Stomach (tissue), 8 donors: ENCODE measurements at regions not wholly inside any gene's neighbourhood (a gene's known extent, or its start where the extent isn't known, plus 50 kb on each side); places are given as distances from the start of the nearest gene placed in this dataset.
"Not testable (repeated sequence)": the region's sequence is repeated elsewhere in the genome, so short reads cannot be mapped to it uniquely, and the experiment has no call there.

ENCODE experiments used
- DNase-seq, 2 donors: peaks; one replicate each; pipeline versions ENCODE4 v3.0.0 to v3.0.0-alpha.2; 2013 to 2019
- H3K27ac ChIP-seq, 5 donors: fragments of 200-600 bp in 4 of 5; sonication (generic) in 4 of 5; one replicate each; pipeline ENCODE4 v1.5.1; 2013 to 2019; ENCODE audit warnings: mild to moderate bottlenecking in 1 of 5, moderate library complexity in 1 of 5
- H3K27me3 ChIP-seq, 3 donors: fragments of 200-600 bp; sonication (generic); one replicate each; pipeline ENCODE4 v1.5.1; 2017 to 2019; ENCODE audit warnings: mixed run types in 1 of 3
- H3K36me3 ChIP-seq, 4 donors: fragments of 200-600 bp; sonication (generic); 1 replicate in 3 of 4; 2 replicates in 1 of 4; pipeline ENCODE4 v1.5.1; 2016 to 2019
- H3K4me1 ChIP-seq, 4 donors: fragments of 200-600 bp; sonication (generic); one replicate each; pipeline ENCODE4 v1.5.1; 2016 to 2019
- H3K4me3 ChIP-seq, 4 donors: fragments of 200-600 bp; sonication (generic) in 3 of 4; one replicate each; pipeline ENCODE4 v1.5.1; 2016 to 2019; ENCODE audit warnings: mild to moderate bottlenecking in 1 of 4
- H3K9me3 ChIP-seq, 4 donors: fragments of 200-600 bp; sonication (generic); one replicate each; pipeline ENCODE4 v1.5.1; 2016 to 2019
- EP300 ChIP-seq: sonication (generic); formaldehyde crosslinking; IDR thresholded peaks from one replicate; pipeline ENCODE4 v1.6.1; 2017; ENCODE audit warnings: antibody characterized with exemption
- POLR2A ChIP-seq, 4 donors: fragments of 450-650 bp; IDR thresholded peaks; one replicate each; pipeline ENCODE4 v1.6.1; 2016; ENCODE audit warnings: antibody characterized with exemption in 4 of 4, control low read depth in 2 of 4, mild to moderate bottlenecking in 1 of 4, moderate library complexity in 1 of 4
- POLR2AphosphoS5 ChIP-seq, 3 donors: sonication (generic); formaldehyde crosslinking; IDR thresholded peaks; one replicate each; pipeline ENCODE4 v1.6.1; 2016; ENCODE audit warnings: antibody characterized with exemption in 3 of 3
- WGBS, 5 donors: extraction: QIAGEN DNeasy Blood & Tissue Kit in 3 of 5; methylation state at CpG; one replicate each; pipeline versions ENCODE4 v1.1.5 to v1.1.7; 2013 to 2018; 5-methylcytosine and 5-hydroxymethylcytosine counted together
- intact Hi-C: fragments of 100-400 bp; cut with DNase I; formaldehyde crosslinking; loops from one replicate; pipeline ENCODE4 v1.15.1; 2023; ENCODE audit warnings: low total_unique reads
- TF ChIP-seq, protein P1 (sequence below), 7 experiments: fragments of 450-650 bp in 4 of 7; fragments of 200-600 bp in 3 of 7; sonication (generic) in 3 of 7; IDR thresholded peaks; one replicate each; pipeline ENCODE4 v1.5.1; 2016 to 2019; ENCODE audit warnings: antibody characterized with exemption in 7 of 7, control low read depth in 2 of 7, mild to moderate bottlenecking in 1 of 7
- donor health status: healthy with polysubstance abuse.
- donor health status: Bipolar disorder and iron deficiency.
- donor health status: healthy.

- Histone ChIP-seq H3K36me3 (no peaks in the 10 kb centered on the region), H3K4me3 (no peak overlapping the region), H3K27ac (no peak overlapping the region), H3K27me3 (no peaks in the 10 kb centered on the region), H3K9me3 (no peaks in the 10 kb centered on the region), H3K4me1 (no peaks in the 10 kb centered on the region)
- intact Hi-C loops = no loop called here
- DNase-seq = no peak
- TF ChIP-seq POLR2AphosphoS5 (IDR thresholded peaks at IDR 0.05) (no peak), EP300 (no peak), POLR2A (IDR thresholded peaks at IDR 0.05) (no peak)
- TF ChIP-seq, protein P1, sequence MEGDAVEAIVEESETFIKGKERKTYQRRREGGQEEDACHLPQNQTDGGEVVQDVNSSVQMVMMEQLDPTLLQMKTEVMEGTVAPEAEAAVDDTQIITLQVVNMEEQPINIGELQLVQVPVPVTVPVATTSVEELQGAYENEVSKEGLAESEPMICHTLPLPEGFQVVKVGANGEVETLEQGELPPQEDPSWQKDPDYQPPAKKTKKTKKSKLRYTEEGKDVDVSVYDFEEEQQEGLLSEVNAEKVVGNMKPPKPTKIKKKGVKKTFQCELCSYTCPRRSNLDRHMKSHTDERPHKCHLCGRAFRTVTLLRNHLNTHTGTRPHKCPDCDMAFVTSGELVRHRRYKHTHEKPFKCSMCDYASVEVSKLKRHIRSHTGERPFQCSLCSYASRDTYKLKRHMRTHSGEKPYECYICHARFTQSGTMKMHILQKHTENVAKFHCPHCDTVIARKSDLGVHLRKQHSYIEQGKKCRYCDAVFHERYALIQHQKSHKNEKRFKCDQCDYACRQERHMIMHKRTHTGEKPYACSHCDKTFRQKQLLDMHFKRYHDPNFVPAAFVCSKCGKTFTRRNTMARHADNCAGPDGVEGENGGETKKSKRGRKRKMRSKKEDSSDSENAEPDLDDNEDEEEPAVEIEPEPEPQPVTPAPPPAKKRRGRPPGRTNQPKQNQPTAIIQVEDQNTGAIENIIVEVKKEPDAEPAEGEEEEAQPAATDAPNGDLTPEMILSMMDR (IDR thresholded peaks at IDR 0.05) = no peak
- 73 to 83% (median 80%) methylated on average over 3 of the region's 3 CpGs for WGBS, 5 donors
Measured at GRCh38 chr1:176323472-176323871, 116.4 kb upstream of the COP1 start.

DNA sequence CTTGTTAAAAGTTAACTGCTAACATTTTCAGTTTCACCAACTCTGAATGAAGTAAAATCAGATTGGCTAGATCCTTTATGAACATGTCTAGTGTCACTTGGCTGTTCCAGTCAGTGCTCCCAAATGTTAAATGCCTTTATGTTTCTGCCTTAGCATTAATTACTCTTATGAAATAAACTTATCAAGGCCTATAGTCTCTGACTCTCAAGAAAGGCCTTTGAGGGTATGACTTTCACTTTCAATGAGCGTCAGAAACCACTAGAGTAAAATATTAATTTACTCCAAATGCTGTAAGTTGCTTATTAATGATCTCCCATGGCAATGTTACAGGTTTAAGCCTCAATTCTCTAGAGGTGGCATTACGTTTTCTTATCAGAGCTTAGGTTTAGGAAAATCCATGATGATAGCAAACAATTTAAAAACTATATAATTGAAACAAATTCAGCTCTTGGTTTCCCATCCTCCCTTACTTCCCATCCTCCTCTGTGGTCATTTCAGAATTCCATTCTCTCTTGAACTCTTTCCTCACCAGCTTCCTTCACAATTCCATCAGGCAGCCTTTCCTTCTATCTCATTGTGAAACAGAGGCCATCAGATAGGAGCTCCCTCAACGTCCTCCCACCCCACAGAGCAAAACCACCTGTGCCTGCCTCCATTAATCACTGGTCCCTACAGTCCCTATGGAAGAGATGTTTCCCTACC lies 108.6 kb upstream of the COP1 start:
- H3K9me3 ChIP-seq = peaks cover 5 to 15% (median 9%) of the 10 kb centered on the region in 4 donors
- intact Hi-C loops = no loop called here
- H3K4me3 ChIP-seq = no peak overlapping the region
- no peak for DNase-seq
- no peaks in the 10 kb centered on the region for H3K27me3 ChIP-seq
- WGBS, 5 donors = 41 to 48% (median 43%) methylated on average over 3 of the region's 3 CpGs
- H3K4me1 ChIP-seq = no peaks in the 10 kb centered on the region
- H3K27ac ChIP-seq = no peak overlapping the region
- TF ChIP-seq POLR2A (IDR thresholded peaks at IDR 0.05) (no peak), EP300 (no peak), POLR2AphosphoS5 (IDR thresholded peaks at IDR 0.05) (no peak)
- TF ChIP-seq, protein P1 (IDR thresholded peaks at IDR 0.05) = no peak
- no peaks in the 10 kb centered on the region for H3K36me3 ChIP-seq

- intact Hi-C loops, H3K4me3 ChIP-seq, H3K27me3 ChIP-seq, DNase-seq, H3K4me1 ChIP-seq, H3K27ac ChIP-seq, H3K36me3 ChIP-seq: not testable (repeated sequence)
- WGBS, 5 donors = 89 to 95% (median 91%) methylated on average over 6 of the region's 6 CpGs
- H3K9me3 ChIP-seq = peaks cover 0 to 48% (median 24%) of the 10 kb centered on the region in 4 donors
Measured at GRCh38 chr1:176296602-176297001, 89.5 kb upstream of the COP1 start.

GRCh38 chr1:176285996-176286395 lies 78.9 kb upstream of the COP1 start:
- no peaks in the 10 kb centered on the region for H3K36me3 ChIP-seq
- no peaks in the 10 kb centered on the region for H3K4me1 ChIP-seq
- no peak overlapping the region for H3K4me3 ChIP-seq
- no peaks in the 10 kb centered on the region for H3K27me3 ChIP-seq
- intact Hi-C loops = no loop called here
- TF ChIP-seq POLR2AphosphoS5 (IDR thresholded peaks at IDR 0.05) = no peak
- TF ChIP-seq EP300 = no peak
- H3K27ac ChIP-seq = no peak overlapping the region
- peaks cover 0 to 42% (median 17%) of the 10 kb centered on the region in 4 donors for H3K9me3 ChIP-seq
- 74 to 83% (median 77%) methylated on average over 3 of the region's 3 CpGs for WGBS, 5 donors
- DNase-seq = no peak

GRCh38 chr1:176271572-176271971 lies 64.5 kb upstream of the COP1 start:
- Histone ChIP-seq H3K27ac (no peak overlapping the region), H3K36me3 (no peaks in the 10 kb centered on the region), H3K4me1 (no peaks in the 10 kb centered on the region), H3K27me3 (no peaks in the 10 kb centered on the region), H3K4me3 (no peak overlapping the region), H3K9me3 (peaks cover 0 to 3% (median 2%) of the 10 kb centered on the region in 4 donors)
- 90 to 100% (median 95%) methylated on average over 1 of the region's 1 CpG for WGBS, 5 donors
- no peak for DNase-seq
- intact Hi-C loops = no loop called here
- TF ChIP-seq EP300 = no peak
- TF ChIP-seq POLR2AphosphoS5 (IDR thresholded peaks at IDR 0.05) = no peak
- TF ChIP-seq, protein P1 (IDR thresholded peaks at IDR 0.05) = no peak
- TF ChIP-seq POLR2A (IDR thresholded peaks at IDR 0.05) = no peak
